Glomerular visceral epithelial cell (primary cell): ENCODE measurements at regions not wholly inside any gene's neighbourhood (a gene's known extent, or its start where the extent isn't known, plus 50 kb on each side); places are given as distances from the start of the nearest gene placed in this dataset.

ENCODE experiments used
- DNase-seq: peaks from one replicate; pipeline ENCODE4 v3.0.0-alpha.2; 2016; ENCODE audit errors: extremely low spot score

DNA sequence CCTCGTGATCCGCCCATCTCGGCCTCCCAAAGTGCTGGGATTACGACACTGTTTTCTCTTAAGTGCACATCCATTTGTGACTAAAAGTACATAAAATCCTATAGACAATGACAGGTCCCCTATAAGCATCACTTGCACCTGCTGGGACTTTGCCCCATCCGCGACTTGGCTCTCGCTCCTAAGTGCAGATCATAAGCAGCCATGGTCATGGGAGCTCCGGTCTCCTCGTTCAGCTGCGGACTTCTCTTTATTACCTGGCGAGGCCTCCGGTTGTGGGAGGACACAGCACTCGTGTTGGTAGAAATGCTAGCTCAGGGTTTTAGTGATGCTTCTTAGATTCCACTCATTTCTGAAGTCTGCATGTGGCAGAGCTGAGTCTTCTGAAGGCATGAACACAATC is 92.7 kb upstream of the ST6GAL2 start:
- no peak for DNase-seq

- DNase-seq: no peak
Measured at GRCh38 chr2:106981491-106981890, 95.5 kb upstream of the ST6GAL2 start.

GRCh38 chr2:106982350-106982749 is 96.4 kb upstream of the ST6GAL2 start:
- peak; percentile 53 for DNase-seq

- DNase-seq: peak; percentile 68
Measured at GRCh38 chr2:106983305-106983704, 97.3 kb upstream of the ST6GAL2 start.

- no peak for DNase-seq
Measured at GRCh38 chr2:106988361-106988760, 102.4 kb upstream of the ST6GAL2 start.

DNA sequence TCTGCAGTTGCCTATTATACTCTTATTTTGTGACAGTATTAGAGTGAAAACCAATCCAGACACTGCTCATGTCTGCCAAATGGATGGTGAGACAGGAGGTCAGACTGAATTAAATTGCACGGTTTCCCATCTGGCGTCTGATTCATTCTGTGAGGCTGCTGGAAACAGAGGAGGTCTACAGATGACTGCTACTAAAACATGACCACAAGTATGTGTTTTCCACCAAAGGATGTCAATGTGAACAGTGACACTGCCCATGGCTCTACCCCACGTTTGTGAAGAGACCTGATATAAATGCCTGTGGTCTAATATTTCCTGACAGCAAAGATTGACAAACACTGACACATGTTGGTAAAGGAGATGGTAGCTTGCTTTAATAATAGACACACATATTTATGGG is 104.3 kb upstream of the ST6GAL2 start:
- DNase-seq: peak; percentile 96

DNA sequence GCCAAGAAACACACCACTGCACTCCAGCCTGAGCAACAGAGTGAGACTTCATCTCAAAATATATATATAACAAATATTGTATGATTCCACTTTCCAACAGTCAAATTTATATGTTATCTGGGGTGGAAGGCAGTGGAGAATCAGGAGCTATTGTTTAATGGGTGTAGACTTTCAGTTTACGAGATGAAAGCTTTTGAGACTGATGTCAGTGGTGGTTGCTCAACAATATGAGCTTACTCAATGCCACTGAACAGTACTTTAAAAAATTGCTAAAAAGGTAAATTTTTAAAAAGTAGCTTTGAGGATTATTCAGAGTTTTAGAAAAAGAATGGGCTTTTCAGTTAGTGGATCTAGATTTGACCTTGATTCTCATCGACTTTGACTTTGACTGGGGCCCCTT is 105.9 kb upstream of the ST6GAL2 start:
- DNase-seq: no peak

GRCh38 chr2:106995556-106995955 is 109.6 kb upstream of the ST6GAL2 start:
- DNase-seq: peak; percentile 46

GRCh38 chr2:106996171-106996769 is 110.3 kb upstream of the ST6GAL2 start:
- DNase-seq: no peak

GRCh38 chr2:106997204-106997603 is 111.2 kb upstream of the ST6GAL2 start:
- no peak for DNase-seq

- no peak for DNase-seq
Measured at GRCh38 chr2:107001062-107001461, 115.1 kb upstream of the ST6GAL2 start.

GRCh38 chr2:107001551-107001950 is 115.6 kb upstream of the ST6GAL2 start:
- no peak for DNase-seq

DNA sequence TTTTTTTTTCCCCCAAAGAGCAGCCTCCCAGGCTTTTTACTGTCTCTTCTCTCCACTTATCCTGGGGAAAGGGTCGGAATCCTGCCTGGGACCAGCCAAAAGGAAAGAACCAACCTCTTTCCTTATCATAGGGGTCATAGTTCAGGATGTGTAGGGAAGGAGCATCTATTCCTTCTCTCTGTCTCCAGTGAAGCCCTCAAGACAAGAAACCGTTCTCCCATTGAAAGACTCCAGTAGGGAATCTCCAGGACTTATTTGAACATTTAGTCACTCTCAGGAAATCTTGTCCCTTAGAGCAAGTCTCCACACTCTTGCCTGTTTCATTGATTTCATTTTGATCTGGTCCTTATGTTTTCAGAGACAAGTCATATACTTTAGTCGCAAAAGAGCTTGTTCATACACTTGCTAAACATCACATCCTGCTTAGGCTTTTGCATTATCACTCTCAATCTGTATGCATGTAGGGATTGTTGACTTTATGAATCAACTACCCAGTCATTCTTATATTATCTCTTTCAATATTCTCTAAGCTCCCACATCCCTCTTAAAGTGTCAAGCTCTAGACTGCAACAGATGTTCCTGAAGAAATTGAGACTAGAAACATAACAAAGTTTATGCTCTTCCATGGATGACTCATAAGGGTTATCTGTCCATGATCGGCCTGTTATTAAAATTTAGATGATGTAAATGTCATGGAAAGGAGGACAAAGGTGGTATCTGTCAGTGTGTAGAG is 116.2 kb upstream of the ST6GAL2 start:
- peak; percentile 59 for DNase-seq

GRCh38 chr2:107002735-107003134 is 116.8 kb upstream of the ST6GAL2 start:
- DNase-seq: peak; percentile 45

GRCh38 chr2:107005853-107006252 is 119.9 kb upstream of the ST6GAL2 start:
- no peak for DNase-seq

- no peak for DNase-seq
Measured at GRCh38 chr2:107006836-107007235, 120.9 kb upstream of the ST6GAL2 start.

DNA sequence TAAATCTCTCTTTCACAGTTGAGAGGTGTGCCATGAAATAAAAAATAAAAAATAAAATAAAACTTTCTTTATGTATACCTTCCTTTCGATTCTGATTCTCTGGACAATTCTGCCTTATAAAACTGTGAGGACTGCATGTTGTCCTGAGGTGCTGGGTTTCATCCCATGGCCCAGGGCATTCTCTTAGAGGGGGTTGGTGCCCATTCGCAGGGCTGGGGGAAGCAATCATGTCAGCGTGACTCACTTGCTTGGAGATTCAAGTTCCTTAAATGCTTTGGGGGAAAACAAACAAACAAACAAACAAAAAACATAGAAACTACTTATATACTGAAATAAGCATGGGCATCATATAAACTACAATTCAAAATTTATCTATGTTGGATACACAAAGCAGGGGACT is 122.0 kb upstream of the ST6GAL2 start:
- DNase-seq: no peak

GRCh38 chr2:107008843-107009242 is 122.9 kb upstream of the ST6GAL2 start:
- no peak for DNase-seq

- DNase-seq: no peak
Measured at GRCh38 chr2:107009275-107009674, 123.3 kb upstream of the ST6GAL2 start.

GRCh38 chr2:107012714-107013306 is 126.8 kb upstream of the ST6GAL2 start:
- no peak for DNase-seq

DNA sequence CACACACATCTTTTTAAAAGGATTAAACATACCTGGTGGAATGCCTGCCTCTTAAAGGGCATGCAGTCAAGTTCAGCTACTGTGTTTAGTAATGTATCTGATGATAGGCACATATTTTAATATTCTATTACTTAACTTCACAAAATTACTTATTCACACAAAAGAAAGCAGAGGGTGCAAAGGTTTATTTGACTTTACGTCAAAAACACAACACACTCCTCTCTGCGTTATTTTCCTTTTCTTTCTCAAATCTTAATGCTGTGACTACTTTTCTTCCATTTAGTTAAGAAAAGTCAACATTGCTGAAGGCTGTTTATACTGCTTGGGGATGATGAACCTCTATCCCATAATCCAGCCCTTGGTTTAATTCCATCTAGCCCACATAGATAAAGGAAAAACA is 127.9 kb upstream of the ST6GAL2 start:
- no peak for DNase-seq

DNA sequence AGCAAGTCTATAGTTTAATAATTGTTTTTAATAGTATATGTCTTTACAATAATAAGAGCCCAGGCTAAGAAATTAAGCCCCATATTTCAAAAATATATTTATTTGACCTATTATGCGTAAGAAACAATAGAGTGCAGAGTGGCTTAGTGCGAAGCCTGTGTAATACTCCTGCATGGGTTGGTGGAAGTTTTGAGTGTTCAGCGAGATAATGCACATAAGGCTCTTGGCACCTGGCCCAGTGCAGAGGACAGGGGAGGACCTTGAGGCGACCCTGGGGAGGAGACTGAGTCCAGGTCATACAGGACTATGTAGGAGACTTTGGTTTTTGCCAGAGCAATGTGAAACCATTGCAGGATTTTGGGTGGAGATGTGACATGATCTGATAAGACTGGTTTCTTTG is 132.4 kb upstream of the ST6GAL2 start:
- DNase-seq: no peak

DNA sequence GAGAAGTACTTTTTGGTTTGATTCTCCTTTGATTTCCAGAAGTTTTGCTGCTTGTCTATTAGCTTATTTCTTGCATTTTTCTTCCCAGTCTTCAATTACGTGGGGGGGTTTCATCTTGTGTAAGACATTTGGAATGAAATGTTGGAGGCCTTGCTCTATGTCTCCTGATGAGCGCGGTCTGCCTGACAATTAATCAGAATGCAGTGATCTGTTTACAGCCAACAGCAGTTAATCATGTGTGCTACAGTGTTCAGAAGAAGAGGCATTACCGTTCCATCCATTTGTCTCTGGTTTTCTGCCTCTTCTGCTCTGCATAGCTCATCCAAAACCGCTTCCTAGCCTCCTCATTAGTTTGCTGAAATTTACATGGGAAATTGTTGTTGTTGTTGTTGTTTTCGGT is 134.4 kb upstream of the ST6GAL2 start:
- no peak for DNase-seq
